HG02870 (cell line): ENCODE measurements at regions not wholly inside any gene's neighbourhood (a gene's known extent, or its start where the extent isn't known, plus 50 kb on each side); places are given as distances from the start of the nearest gene placed in this dataset.
A peak's percentile ranks its signal among the peaks of the same experiment; 100 is the strongest.
"Not testable (repeated sequence)": the region's sequence is repeated elsewhere in the genome, so short reads cannot be mapped to it uniquely, and the experiment has no call there.

Experiments used
- ATAC-seq: cut with Tn5 transposase; IDR thresholded peaks from one replicate; pipeline ENCODE4 v1.9.1; 2021; ENCODE audit warnings: mild to moderate bottlenecking, moderate library complexity; ENCODE audit not compliant: unreplicated experiment

DNA sequence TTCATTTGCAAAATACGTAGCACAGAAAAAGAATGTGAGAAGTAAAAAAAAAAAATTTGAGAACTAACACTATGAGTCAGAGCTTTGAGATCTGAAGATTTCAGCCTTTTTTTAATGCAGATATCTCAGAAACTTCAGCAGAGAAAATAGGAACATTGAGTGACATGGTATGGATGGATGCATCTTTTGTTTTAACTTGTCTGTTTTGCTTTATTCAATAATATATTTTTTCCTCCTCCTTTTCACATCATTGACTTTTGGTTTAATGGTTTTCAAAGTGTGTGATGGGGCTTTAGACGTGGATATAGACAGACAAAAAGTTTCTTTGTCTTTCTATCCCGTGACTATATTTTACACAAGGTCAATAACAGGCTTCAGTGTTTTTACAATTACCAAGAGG lies 426.7 kb upstream of the FRG2C start:
- ATAC-seq: no peak

DNA sequence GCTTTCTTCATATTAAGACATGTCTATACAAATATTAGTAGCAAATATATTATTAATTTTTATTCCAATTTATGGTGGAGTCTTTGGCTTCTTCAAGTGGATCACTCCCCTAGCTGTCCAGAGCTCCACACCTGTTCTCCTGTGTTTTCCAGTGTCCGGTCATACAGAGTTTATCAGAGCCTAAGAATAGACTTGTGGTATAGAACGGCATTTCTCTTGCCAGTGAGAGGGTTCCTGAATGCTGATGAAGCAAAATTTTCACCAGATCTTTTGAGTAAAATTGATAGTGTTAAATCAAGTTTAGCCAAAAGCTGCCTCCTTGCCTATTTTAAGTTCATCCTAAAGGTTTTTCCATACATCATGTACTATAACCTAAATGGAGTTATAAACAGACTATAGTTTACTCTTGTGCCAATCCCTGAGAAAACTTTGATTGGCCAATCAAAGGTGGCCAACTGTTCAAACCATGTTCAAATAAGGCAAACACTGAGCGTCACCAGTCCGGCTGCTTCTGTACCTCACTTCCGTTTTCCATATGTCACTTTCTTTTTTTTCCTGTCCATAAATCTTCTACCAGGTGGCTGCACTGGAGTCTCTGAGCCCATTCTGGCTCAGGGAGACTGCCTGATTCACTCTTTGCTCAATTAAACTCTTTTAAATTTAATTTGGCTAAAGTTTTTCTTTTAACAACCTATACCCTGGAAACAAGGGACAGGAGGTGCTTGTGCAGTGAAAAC lies 422.7 kb upstream of the FRG2C start:
- ATAC-seq: not testable (repeated sequence)

DNA sequence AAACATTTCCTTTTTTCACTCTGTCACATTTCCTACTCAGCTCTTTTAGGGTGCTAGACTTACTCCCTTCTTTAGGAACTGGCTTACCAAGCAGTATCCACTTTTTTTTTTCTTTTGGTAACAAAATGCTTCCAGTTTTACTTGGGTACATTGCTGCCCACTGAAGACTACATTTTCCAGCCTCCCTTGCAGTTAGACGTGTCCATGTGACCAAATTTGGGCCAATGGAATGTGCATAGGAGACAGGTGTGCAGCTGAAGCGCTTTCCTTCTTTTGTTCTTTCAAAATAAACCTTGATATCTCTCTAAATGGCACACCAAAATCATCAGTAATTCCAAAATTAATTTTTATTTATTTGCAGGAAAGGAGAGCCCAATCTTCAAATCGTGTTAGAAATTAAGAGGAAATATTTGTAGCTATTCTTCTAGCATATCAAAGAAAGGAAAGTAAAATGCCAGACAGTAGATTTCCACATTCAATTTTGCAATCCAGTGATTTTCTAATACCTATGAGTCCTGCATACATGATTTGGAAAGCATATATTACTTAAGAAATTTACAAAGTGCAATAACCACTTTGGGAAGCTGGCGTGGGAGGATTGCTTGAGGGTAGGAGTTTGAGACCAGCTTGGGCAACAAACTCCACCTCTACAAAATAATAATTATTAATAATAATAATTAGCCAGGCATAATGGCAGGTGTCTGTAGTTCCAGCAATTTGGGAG lies 422.0 kb upstream of the FRG2C start:
- ATAC-seq: no peak

DNA sequence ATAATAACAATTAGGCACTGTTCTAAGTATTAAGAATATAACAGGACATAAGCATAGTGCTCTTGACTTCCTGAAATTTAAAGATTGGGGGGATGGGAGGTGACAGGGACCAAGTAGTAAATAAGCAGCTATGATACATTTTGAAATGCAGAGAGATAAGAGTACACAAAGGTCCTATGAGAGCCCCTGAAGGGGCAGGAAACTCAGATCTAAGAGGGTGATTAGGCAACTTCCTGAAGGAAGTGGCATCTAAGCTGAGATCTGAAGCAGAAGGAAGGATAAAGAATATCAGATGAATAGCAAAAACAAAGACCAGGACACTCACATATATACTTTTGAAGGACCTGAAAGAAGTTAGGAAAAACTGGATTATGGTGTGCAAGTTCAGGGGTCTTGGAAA lies 415.2 kb upstream of the FRG2C start:
- no peak for ATAC-seq

DNA sequence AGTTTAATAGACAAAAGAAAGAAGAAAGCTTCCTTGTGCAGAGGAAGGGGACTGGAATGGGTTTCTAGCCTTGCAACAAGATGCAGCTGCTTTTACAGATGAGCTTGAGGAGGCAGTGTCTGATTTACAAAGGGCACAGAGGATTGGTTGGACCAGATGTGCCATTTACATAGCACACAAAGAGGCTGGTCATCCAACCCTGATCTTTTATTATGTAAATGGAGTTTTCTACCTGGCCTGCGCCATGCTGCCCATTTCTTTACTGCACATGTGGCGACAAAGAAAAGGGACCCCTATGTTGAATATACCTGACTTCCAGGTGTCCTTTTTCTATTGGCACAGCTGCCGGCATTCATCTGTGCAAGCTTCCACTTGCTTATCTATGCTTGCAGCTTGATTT lies 409.4 kb upstream of the FRG2C start:
- ATAC-seq: no peak

DNA sequence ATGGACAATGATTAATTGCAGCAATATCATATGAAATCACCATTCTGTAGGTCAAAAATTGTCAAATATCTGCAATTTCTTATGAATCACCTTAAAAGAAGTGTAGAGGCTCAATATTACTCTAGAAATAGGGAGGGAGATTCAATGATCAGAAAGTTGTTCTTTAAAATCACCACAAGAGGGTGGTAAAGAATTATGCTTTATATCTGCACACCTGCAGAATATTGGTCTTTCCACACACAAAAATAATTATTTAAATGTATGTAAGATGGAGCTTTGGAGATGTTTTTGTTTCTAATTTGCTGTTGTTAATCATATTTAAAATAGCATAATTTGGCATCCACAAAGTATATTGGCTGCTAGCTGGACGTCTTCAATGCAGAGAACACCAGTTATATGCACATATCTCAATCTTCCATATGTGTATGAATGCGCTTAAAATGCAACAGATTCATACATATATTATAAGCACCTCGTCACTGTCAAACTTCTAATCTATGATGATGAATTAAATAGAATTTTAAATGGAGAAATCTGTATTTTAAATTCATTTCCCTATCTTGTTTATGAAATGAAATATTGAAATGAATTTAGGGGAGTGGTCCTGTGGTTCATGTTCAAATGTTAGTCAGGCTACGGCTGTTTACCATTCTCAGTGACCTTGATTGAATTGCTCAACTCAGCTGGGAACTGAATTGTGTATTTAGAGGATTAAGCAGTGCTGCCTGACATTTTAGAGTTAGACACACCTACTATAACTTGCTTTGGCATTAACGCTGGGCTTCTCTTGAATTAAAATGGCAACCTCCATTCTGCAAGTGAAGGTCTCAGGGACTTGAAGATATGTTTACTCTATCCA lies 405.1 kb upstream of the FRG2C start:
- not testable (repeated sequence) for ATAC-seq

DNA sequence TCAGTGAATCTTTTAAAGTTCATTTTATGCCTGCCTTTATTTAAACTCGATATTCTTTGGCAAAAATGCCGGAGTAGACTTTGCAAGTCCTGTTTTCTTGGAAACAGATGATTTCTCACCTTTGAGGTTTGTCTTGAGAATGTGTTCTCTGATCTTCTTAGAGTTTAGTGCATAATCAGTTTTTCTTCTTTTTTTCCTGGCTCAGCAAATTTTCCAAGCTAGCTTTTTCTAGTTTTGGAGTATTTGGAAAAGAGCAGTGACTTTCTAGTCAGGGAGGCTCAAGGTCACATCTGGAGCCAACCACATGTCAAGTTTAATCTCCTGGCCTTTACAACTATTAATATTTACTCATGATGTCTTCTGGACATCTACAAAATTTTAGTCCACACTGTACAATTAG lies 403.2 kb upstream of the FRG2C start:
- not testable (repeated sequence) for ATAC-seq

DNA sequence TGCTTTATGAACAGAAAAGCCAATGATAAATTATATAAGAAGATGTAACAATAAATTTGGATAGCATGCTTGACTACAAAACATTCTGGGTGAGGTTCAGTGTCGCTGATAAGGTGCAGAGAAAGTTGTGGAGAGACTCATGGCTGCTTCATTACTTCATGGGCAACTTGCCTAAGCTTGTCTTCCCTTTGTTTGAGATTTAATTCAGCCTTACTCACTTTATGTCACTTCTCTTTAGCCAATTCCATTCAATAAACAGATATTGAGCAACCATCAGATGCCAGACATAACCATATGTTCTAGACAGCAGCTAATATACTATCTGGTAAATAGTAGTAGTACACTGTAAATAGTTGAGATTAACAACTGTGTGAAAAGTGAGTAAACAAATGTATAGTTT lies 401.5 kb upstream of the FRG2C start:
- ATAC-seq: no peak

DNA sequence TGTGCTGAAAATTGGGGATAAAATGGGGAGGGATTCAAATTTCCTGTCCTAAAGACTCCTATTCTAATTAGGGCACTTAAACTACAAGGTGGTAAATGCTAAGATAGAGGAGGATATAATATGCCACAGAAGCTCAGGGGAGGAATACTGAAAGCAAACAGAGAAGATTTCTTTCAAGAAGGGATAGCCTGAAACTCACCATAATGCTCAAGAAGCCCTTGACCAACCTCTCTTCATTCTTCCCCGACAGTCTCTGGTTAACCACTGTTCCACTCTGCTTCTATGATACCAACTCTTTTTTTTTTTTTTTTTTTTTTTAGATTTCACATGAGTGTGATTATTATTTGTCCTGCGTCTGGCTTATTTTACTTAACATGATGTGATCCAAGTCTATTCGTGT lies 398.2 kb upstream of the FRG2C start:
- no peak for ATAC-seq

DNA sequence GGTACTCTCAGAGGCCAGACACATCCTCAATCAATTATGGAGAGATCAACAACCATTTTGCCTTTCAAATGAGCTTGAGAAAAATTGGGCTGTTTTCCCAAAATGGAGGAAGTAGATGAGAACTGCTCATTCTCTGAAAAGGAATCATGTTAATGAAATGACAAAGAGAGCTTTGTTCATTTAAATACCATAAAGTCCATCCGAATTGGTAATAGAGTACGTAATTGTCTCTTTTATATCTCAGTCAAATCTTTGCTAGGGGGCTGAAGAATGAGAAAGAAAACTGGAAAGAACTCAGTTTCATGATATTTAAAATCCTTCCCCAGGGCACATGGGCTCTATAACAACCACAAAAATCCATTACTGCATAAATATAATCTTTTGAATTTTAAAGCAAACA lies 395.6 kb upstream of the FRG2C start:
- not testable (repeated sequence) for ATAC-seq

DNA sequence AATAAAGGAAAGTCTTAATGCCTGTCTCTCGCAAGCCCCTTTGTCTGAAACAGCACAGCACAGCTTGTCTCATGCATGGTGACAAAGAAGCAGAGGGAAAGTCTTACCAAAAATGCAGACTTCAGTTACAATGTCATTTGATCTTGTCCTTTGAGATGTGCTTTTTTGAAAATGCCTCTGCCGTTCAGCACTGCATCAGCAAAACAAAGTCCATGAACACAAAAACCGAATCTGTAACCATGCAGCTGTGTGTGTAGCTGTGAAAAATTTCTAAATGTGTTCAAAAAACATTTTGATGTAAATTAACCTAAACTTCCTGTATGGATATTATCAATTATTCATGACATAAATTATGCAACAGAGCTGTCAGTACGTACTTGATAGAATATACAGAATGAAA lies 391.9 kb upstream of the FRG2C start:
- not testable (repeated sequence) for ATAC-seq

DNA sequence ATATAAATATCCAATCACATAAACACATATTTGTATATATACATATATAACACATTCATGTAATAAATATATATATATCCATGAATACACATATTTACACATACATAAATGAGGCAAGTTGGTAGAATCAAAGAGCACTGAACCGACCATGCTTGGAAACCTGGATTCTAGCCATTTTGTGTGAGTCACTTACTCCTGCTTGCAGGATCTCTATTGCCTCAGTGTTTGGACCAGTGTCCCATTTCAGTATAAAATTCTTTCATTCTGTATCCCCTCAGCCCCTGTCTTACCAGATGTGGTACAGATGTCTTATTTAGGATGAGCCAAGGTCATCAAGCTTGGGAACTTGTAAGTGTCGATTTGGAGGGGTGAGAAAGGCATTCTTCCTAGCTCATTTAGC lies 391.4 kb upstream of the FRG2C start:
- ATAC-seq: no peak

DNA sequence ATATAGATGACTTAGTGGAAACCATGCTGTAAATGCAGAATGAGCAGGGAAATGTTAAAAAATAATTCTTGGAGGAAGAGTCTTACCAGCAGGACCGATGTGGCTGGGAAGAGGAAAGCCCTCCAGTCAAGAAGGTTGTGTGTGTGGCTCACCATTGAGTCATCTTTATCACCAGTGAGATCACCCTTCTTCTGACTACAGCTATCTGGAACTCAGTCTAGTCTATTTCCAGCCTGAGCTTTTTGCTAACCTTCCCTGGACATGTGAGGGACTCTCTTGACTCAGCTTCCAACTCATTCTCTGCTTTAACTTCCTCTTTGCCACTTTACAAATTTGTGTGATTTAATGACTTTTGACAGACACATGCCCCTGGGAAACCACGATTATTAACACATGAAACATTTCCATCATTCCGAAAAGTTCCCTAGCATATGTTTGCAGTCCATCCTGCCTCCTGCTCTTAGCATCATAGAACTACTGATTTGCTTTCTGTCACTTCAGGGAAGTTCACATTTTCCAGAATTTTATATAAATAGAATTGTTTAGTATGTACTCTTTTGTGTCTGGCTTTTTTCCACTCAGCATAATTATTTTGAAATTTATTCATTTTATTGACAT lies 378.5 kb upstream of the FRG2C start:
- ATAC-seq: not testable (repeated sequence)

DNA sequence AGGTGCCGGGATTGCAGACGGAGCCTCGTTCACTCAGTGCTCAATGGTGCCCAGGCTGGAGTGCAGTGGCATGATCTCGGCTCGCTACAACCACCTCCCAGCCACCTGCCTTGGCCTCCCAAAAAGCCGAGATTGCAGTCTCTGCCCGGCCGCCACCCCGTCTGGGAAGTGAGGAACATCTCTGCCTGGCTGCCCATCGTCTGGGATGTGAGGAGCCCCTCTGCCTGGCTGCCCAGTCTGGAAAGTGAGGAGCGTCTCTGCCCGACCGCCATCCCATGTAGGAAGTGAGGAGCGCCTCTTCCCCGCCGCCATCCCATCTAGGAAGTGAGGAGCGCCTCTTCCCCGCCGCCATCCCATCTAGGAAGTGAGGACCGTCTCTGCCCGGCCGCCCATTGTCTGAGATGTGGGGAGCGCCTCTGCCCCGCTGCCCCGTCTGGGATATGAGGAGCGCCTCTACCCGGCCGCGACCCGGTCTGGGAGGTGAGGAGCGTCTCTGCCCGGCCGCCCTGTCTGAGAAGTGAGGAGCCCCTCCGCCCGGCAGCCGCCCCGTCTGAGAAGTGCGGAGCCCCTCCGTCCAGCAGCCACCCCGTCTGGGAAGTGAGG lies 375.1 kb upstream of the FRG2C start:
- not testable (repeated sequence) for ATAC-seq

DNA sequence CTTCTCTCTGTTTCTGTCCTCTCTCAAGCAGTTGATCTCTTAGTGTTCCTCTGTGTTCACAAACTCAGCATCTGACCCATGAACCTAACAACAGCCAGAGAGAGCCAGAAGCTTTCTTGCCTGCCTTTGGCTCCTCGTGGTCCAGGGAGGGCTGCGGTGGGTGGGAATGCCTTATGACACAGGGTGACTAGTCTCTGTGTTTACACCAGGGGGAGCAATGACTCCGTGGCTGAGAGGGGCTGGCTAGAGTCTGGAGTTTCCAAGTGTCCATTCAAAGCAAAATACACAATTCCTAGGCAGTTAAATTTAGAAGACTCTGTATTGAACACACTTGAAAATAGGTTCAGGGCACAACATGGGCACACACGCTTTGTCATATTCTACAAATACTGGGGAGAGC lies 370.0 kb upstream of the FRG2C start:
- peak; percentile 74 for ATAC-seq

DNA sequence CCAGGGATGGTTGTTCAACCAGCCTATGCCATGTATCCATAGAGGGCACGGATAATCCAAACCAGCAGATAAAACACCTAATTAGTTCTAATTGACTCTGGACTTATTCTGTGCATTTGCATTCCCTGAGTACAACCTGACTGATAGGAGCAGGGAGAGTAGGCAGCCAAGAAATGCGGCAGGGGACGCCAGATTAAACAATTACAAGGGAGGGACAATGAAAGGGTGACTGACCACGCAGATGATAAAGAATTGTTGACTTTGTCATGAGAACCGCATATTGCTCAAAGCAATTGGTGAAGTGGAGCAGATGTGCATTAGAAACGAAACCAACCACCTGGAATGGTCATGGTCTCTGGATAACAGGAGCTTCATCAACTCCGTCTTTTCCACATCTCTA lies 369.1 kb upstream of the FRG2C start:
- no peak for ATAC-seq

DNA sequence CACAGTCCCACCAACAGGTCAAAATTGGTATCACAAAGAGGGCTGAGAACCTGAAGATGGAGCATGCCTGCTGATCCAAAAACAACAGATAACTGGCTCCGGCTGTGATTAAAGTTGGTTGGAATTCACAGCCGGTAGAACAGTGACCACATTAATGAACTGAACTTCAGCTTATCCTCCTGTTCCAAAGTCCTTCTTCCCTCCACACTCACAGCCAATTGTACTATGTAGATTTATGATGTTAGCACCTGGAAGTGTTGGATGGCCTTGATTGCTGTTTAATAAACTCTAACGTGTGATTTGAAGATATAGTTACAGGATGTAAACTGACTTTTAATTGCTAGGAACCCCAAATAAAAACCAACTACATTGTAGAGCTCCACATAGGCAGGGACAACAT lies 367.3 kb upstream of the FRG2C start:
- no peak for ATAC-seq

DNA sequence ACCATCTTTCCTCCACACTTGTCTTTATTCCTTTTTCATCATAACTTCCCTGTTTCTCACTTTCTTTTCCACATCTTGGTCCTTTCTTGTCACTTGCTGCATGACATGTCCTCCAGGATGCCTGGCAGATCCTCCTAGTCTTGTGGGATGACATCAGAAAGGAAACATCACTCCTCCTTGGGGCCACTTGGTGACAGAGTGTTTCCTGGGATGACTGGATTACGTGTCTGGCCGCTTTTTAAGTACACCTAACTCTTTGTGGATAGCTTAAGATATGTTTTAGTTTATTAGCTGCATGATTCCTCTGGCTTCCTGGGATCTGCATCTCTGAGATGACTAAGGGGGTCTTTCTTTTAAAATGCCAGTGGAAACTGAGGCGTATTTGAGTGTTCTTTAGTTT lies 363.5 kb upstream of the FRG2C start:
- ATAC-seq: no peak

DNA sequence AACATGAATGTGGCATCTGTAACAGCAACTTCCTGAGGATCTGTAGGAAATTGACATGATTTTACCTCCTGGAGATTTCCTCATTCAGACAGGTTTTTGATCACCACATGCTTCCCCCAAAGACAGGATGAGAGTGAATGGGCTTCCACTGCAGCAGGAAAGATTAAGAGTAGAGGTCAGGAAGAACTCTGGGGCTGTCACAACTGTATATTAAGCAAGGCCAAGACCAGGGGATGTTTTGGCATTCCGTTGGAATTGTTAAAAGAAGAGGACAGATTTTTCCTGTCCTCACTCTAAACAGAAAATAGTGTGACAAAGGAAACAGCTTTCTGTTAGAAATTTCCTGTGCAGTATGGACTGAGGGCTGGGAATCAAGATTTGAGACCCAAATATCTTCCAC lies 363.1 kb upstream of the FRG2C start:
- ATAC-seq: not testable (repeated sequence)

DNA sequence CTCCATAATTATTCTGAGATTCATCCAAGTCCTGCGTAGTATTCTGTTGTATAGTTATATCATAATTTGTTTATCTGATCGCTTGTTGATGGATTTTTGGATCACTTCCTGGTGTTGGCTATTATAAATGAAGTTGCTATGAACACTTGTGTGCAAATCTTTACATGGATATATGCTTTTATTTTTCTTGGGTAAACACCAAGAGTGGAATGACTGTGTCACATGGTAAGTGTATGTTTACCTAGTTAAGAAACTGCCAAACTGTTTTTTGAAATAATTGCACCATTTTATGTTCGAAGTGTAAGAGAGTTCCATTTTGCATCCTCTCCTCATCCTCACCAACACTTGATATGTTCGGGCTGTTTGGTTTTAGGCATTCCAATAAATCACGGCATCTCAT lies 360.4 kb upstream of the FRG2C start:
- no peak for ATAC-seq

DNA sequence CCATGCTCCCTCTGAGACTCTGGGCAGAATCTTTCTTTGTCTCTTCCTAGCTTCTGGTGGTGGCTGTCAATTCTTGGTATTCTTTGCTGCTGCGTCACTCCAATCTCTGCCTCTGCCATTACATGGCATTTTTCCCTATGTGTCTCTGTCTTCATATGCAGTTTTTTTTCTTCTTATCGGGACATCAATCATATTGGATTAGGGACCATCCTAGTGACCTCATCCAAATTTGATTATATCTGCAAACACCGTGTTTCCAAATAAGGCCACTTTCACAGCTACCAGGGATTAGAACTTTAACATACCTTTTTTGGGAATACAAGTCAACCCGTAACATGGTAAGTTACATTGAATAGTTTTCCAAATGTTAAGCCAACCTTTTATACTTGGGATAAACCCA lies 358.2 kb upstream of the FRG2C start:
- no peak for ATAC-seq
